ENCODE measurements at regions not wholly inside any gene's neighbourhood (a gene's known extent, or its start where the extent isn't known, plus 50 kb on each side); places are given as distances from the start of the nearest gene placed in this dataset.

- no peaks in the 10 kb centered on the region for H3K4me1 ChIP-seq (ENCODE audit: control insufficient read depth, insufficient read depth, low read depth, low read length)
- no peak overlapping the region for H3K27ac ChIP-seq (ENCODE audit: low read length, poor library complexity, severe bottlenecking)
- no peak overlapping the region for H2BK12ac ChIP-seq (ENCODE audit: low read length in 2 of 2)
- no peak overlapping the region for H4K8ac ChIP-seq (ENCODE audit: low read length)
- 89% methylated on average over 3 of the region's 3 CpGs for WGBS
- no peaks in the 10 kb centered on the region for H3K27me3 ChIP-seq (ENCODE audit: control insufficient read depth in 1 of 2, insufficient read depth in 1 of 2, low read length in 2 of 2)
- no peaks in the 10 kb centered on the region for H3K9me3 ChIP-seq (ENCODE audit: control insufficient read depth, low read length)
- H2AFZ ChIP-seq (ENCODE audit: low read depth, low read length) = no peak overlapping the region
- no peaks in the 10 kb centered on the region for H3K79me1 ChIP-seq (replicated peaks; ENCODE audit: low read length, poor library complexity, severe bottlenecking)
- no peak for DNase-seq
- no peak overlapping the region for H3K4ac ChIP-seq (ENCODE audit: low read depth in 1 of 2, low read length in 2 of 2)
- H2AK5ac ChIP-seq (ENCODE audit: low read length, severe bottlenecking) = no peak overlapping the region
- H3K36me3 ChIP-seq (ENCODE audit: control insufficient read depth in 1 of 2, insufficient read depth in 2 of 2, low read depth in 1 of 2, low read length in 2 of 2) = no peaks in the 10 kb centered on the region
- no peak overlapping the region for H2BK120ac ChIP-seq (ENCODE audit: low read depth, low read length)
- H2BK15ac ChIP-seq (ENCODE audit: low read depth, poor library complexity, severe bottlenecking) = no peak overlapping the region
- peak overlapping the region in 1 of 2 experiments; percentile 48 for H3K14ac ChIP-seq (ENCODE audit: low read length in 2 of 2)
- H4K91ac ChIP-seq (ENCODE audit: low read length) = no peak overlapping the region
- H3K23ac ChIP-seq (ENCODE audit: low read length in 2 of 2) = no peak overlapping the region
- no peak overlapping the region for H2BK5ac ChIP-seq (ENCODE audit: low read depth, low read length, poor library complexity, severe bottlenecking)
- H3K9ac ChIP-seq (ENCODE audit: low read length) = no peak overlapping the region
- no peak overlapping the region for H3K4me3 ChIP-seq (ENCODE audit: insufficient read depth in 1 of 2, low read depth in 1 of 2, low read length in 2 of 2)
- H3K18ac ChIP-seq (ENCODE audit: low read depth in 1 of 2, low read length in 2 of 2) = no peak overlapping the region
- H3K4me2 ChIP-seq (ENCODE audit: low read length, poor library complexity, severe bottlenecking) = no peak overlapping the region
Measured at GRCh38 chr11:22431106-22431505, 92.9 kb downstream of the SLC17A6 start.

GRCh38 chr11:22430639-22431038, 92.5 kb downstream of the SLC17A6 start:
- H2AK5ac ChIP-seq (ENCODE audit: low read length, severe bottlenecking) = no peak overlapping the region
- WGBS = 100% methylated on average over 2 of the region's 3 CpGs

GRCh38 chr11:22430141-22430541, 92.0 kb downstream of the SLC17A6 start:
- H3K18ac ChIP-seq (ENCODE audit: low read depth in 1 of 2, low read length in 2 of 2) = no peak overlapping the region
- H3K27me3 ChIP-seq (ENCODE audit: control insufficient read depth in 1 of 2, insufficient read depth in 1 of 2, low read length in 2 of 2) = no peaks in the 10 kb centered on the region
- no peak overlapping the region for H4K8ac ChIP-seq (ENCODE audit: low read length)
- H3K27ac ChIP-seq (ENCODE audit: low read length, poor library complexity, severe bottlenecking) = no peak overlapping the region
- no peak overlapping the region for H3K4me2 ChIP-seq (ENCODE audit: low read length, poor library complexity, severe bottlenecking)
- H2BK120ac ChIP-seq (ENCODE audit: low read depth, low read length) = no peak overlapping the region
- no peak overlapping the region for H3K23ac ChIP-seq (ENCODE audit: low read length in 2 of 2)
- DNase-seq = no peak
- WGBS = 50% methylated on average over 3 of the region's 3 CpGs
- no peaks in the 10 kb centered on the region for H3K4me1 ChIP-seq (ENCODE audit: control insufficient read depth, insufficient read depth, low read depth, low read length)
- no peak overlapping the region for H3K9ac ChIP-seq (ENCODE audit: low read length)
- no peak overlapping the region for H4K91ac ChIP-seq (ENCODE audit: low read length)
- H3K36me3 ChIP-seq (ENCODE audit: control insufficient read depth in 1 of 2, insufficient read depth in 2 of 2, low read depth in 1 of 2, low read length in 2 of 2) = no peaks in the 10 kb centered on the region
- H3K79me1 ChIP-seq (replicated peaks; ENCODE audit: low read length, poor library complexity, severe bottlenecking) = no peaks in the 10 kb centered on the region
- no peak overlapping the region for H2BK12ac ChIP-seq (ENCODE audit: low read length in 2 of 2)
- no peaks in the 10 kb centered on the region for H3K9me3 ChIP-seq (ENCODE audit: control insufficient read depth, low read length)
- no peak overlapping the region for H3K4ac ChIP-seq (ENCODE audit: low read depth in 1 of 2, low read length in 2 of 2)
- H3K4me3 ChIP-seq (ENCODE audit: insufficient read depth in 1 of 2, low read depth in 1 of 2, low read length in 2 of 2) = no peak overlapping the region
- H2BK15ac ChIP-seq (ENCODE audit: low read depth, poor library complexity, severe bottlenecking) = no peak overlapping the region
- no peak overlapping the region for H2BK5ac ChIP-seq (ENCODE audit: low read depth, low read length, poor library complexity, severe bottlenecking)
- H2AK5ac ChIP-seq (ENCODE audit: low read length, severe bottlenecking) = no peak overlapping the region
- H3K14ac ChIP-seq (ENCODE audit: low read length in 2 of 2) = no peak overlapping the region
- no peak overlapping the region for H2AFZ ChIP-seq (ENCODE audit: low read depth, low read length)

More at GRCh38 chr11:22430639-22431038, 92.5 kb downstream of the SLC17A6 start:
- no peak overlapping the region for H3K27ac ChIP-seq (ENCODE audit: low read length, poor library complexity, severe bottlenecking)
- no peak overlapping the region for H3K9ac ChIP-seq (ENCODE audit: low read length)
- H3K23ac ChIP-seq (ENCODE audit: low read length in 2 of 2) = no peak overlapping the region
- no peak overlapping the region for H3K4ac ChIP-seq (ENCODE audit: low read depth in 1 of 2, low read length in 2 of 2)
- no peak overlapping the region for H2BK5ac ChIP-seq (ENCODE audit: low read depth, low read length, poor library complexity, severe bottlenecking)
- H2BK15ac ChIP-seq (ENCODE audit: low read depth, poor library complexity, severe bottlenecking) = no peak overlapping the region
- H4K91ac ChIP-seq (ENCODE audit: low read length) = no peak overlapping the region
- no peaks in the 10 kb centered on the region for H3K36me3 ChIP-seq (ENCODE audit: control insufficient read depth in 1 of 2, insufficient read depth in 2 of 2, low read depth in 1 of 2, low read length in 2 of 2)
- H2BK120ac ChIP-seq (ENCODE audit: low read depth, low read length) = no peak overlapping the region
- H3K4me2 ChIP-seq (ENCODE audit: low read length, poor library complexity, severe bottlenecking) = no peak overlapping the region
- no peak overlapping the region for H2AFZ ChIP-seq (ENCODE audit: low read depth, low read length)
- no peak overlapping the region for H4K8ac ChIP-seq (ENCODE audit: low read length)
- H3K79me1 ChIP-seq (replicated peaks; ENCODE audit: low read length, poor library complexity, severe bottlenecking) = no peaks in the 10 kb centered on the region
- H3K27me3 ChIP-seq (ENCODE audit: control insufficient read depth in 1 of 2, insufficient read depth in 1 of 2, low read length in 2 of 2) = no peaks in the 10 kb centered on the region
- no peak overlapping the region for H3K18ac ChIP-seq (ENCODE audit: low read depth in 1 of 2, low read length in 2 of 2)
- H3K4me3 ChIP-seq (ENCODE audit: insufficient read depth in 1 of 2, low read depth in 1 of 2, low read length in 2 of 2) = no peak overlapping the region
- H2BK12ac ChIP-seq (ENCODE audit: low read length in 2 of 2) = no peak overlapping the region
- no peak for DNase-seq
- no peaks in the 10 kb centered on the region for H3K9me3 ChIP-seq (ENCODE audit: control insufficient read depth, low read length)
- no peaks in the 10 kb centered on the region for H3K4me1 ChIP-seq (ENCODE audit: control insufficient read depth, insufficient read depth, low read depth, low read length)
- H3K14ac ChIP-seq (ENCODE audit: low read length in 2 of 2) = no peak overlapping the region
